GM18868 (cell line): ENCODE measurements at regions not wholly inside any gene's neighbourhood (a gene's known extent, or its start where the extent isn't known, plus 50 kb on each side); places are given as distances from the start of the nearest gene placed in this dataset.
"Not testable (repeated sequence)": the region's sequence is repeated elsewhere in the genome, so short reads cannot be mapped to it uniquely, and the experiment has no call there.

Source experiments
- ATAC-seq: cut with Tn5 transposase; IDR thresholded peaks from one replicate; pipeline ENCODE4 v1.9.1; 2021; ENCODE audit warnings: mild to moderate bottlenecking, moderate library complexity; ENCODE audit not compliant: unreplicated experiment

DNA sequence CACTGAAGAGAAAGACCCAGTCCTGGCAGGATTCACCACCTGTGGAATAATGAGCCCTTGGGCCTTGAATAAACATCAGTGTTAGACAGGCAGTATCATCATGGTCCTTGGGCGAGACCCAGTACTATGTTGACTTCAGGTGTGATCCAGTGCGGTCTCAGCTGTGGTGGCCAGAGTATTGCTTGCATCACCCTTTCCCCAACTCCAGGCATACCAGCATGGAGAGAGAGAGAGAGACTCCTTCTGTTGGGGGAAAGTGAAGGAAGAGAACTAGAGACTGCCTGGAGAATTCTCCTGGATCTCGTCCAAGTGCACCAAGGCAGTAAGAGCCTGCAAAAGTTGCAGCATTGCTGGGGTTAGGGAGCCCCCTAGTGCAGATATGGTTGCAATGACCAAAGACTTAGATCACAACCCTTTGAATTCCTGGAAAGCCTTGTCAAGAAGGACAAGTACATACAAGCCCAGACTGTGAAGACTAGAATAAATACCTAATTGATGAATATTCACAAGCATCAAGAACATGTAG lies 61.1 kb upstream of the VAMP7 start:
- peak; percentile 76 for ATAC-seq

DNA sequence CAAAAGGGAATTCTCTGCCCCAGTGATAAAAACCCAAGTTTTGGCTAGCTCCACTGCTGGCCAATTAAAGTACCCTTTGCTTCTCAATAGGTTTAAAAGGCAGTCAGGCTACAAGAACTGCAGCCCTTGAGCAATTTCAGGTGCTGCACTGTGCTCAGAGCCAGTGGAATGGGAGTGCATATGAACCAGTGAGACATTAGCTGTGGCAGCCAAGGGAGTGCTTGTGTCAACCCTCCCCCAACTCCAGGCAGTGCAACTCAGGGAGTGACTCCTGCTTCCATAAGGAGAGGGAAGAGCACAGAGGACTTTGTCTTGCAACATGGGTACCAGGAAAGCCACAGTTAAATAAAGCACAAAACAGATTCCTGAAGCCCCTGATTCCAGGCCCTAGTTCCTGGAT lies 61.6 kb upstream of the VAMP7 start:
- ATAC-seq, result no peak

DNA sequence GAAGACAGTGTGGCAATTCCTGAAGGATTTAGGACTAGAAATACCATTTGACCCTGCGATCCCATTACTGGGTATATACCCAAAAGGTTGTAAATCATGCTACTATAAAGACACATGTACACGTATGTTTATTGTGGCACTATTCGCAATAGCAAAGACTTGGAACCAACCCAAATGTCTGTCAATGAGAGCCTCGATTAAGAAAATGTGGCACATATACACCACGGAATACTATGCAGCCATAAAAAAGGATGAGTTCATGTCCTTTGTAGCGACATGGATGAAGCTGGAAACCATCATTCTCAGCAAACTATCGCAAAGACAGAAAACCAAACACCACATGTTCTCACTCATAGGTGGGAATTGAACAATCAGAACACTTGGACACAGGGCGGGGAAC lies 66.8 kb upstream of the VAMP7 start:
- not testable (repeated sequence) for ATAC-seq

DNA sequence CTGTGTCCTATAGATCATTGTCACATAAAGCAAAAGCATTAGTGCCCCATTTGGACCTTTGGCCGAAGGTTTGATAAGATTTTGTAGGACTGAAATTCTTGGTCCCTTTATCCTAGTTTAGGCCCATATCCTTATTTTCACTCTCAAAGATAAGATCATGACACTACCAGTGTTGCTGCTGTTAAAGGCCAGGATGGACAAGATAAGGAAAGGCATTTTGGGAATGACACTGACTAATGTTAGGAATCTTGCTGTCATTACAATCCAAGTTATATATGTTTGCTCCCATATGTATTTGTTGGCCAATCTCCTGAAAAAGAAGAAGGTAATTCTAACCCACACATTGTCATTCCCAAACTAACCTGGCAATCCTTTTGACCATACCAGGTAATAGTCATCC lies 101.3 kb upstream of the VAMP7 start:
- ATAC-seq, result no peak

DNA sequence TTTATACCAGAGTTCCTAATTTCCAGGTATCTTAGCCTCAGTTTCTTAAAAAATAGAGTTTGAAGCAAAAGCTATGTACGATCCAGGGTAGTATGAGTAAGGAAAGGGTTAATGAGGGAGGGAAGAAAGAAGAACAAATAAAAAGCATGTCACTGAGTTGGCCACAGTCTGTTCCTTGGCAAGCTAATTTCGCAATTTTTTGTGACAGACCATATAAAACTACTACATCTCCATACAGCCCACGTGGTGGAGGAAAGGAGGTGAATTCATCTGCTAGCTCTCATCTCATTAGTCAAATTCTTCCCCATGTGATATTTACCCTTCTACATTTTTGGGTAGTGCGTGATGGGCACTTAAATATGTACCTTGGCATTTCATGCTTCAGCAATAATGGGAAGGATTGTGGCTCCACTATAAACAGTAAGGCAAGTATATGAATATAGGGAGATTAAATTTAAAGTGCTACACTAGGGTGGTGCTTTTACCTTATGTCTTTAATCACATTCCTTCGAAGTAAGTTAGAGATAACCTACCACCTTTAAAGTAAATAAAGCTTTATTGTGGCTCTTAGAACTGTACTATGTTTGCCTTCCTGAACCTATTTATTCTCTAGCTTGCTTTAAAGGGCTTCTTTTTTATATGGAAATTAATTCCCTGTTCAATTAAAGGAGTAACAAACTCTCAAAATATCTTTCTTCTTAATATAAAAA lies 102.1 kb upstream of the VAMP7 start:
- no peak for ATAC-seq

DNA sequence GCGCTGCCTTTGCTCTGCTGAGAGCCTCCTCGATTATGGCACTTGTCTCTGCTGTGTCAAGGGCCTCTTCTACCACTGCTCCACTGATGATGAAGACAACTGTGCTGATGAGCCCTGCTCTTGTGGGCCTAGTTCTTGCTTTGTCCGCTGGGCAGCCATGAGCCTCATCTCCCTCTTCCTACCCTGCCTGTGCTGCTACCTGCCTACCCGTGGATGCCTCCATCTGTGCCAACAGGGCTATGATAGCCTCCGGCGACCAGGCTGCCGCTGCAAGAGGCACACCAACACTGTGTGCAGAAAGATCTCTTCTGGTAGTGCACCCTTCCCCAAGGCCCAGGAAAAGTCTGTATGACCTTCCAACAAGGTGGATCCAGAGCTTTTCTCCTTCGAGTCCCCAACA lies 106.8 kb upstream of the VAMP7 start:
- ATAC-seq, result no peak

DNA sequence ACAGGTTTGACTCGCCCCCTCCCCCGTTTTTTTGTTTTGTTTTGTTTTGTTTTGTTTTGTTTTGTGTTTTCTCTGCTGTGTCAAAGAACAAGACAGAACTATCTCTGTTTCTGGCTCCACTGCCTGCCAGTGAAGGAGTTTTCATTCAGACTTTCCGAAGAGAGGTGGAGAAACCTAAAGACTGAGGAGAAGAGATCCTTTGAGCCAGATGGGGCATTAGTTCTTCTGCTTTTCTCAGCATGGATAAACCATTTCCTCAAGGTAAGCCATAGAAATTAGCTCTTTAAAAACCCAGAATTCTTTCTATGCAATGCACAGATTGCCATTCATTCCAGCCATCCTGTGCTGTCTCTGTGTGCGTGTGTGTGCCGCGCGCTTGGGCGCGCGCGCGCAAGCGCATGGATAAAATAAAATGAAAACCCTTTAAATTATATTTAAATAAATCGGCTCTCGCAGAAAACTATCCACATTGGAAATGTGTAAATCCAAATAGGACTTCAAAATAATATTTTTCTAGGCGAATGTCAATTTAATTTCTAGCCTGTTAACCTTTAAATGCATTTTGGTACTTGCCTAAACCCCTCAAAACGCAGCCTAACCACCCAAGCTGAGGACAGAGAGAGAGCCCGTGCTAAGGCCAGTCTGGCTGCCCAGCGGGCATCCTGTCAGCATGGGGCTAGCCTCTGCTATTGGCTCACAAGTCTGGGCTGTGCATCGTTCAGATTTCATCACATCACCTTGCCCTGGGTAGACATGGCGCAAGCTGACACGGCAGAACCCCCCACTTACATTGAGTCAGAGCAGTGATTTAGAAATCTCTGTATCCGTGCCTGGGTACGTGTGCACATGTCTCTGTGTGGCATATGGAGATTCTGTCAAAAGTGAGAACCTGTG lies 113.0 kb upstream of the VAMP7 start:
- ATAC-seq, result no peak

DNA sequence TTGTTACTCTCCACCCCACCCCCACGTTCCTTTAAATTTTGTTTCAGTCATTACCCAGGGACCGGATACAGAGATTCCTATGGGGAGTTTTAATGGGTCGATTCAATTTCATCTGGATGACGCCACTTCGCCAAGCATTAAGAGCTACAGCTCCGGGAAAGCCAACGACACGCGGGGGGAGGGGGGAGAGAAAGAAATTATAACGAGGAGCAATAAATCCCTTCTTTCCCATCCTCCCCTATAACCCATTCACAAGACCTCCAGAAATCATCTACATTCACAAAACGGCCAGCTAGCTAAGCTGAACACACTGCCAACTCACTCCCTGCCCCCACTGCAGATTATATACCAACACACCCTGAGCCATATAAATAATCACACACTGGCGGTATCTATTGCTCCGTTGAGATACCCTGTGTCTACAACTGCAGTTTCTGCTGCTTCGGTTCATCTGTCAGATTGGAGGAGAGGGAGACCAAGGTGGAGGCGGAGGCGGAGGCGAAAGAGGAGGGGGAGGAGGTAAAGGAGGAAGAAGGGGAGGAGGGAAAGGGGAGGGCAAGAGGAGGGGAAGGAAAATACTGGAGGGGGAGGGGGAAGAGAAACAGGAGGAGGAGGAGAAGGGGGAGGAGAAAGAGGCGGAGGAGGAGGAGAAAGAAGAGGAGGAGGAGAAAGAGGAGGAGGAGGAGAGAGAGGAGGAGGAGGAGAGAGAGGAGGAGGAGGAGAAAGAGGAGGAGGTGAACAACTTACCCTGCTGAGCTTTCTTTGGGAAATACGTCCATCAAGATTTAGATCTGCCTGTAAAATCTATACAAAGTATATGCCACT lies 113.9 kb upstream of the VAMP7 start:
- ATAC-seq, result no peak

DNA sequence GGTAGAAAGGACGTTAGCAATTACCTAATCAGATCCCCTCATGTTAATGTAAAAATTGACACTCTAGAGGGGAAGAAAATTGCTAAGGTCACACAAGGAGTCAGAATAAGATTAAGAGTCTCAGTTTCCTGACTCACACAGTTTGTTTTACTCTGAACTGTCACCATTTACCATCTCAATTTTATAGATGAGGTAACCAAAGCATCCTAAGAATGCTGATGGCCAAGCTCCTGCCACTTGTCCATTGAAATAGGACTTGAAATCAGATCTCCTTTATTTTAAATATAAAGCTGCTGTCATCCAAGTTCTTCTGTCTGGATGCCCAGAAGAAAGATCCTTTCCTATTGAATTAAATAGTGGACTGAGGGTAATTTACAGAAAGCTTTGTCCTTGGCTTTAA lies 114.8 kb upstream of the VAMP7 start:
- ATAC-seq, result no peak

DNA sequence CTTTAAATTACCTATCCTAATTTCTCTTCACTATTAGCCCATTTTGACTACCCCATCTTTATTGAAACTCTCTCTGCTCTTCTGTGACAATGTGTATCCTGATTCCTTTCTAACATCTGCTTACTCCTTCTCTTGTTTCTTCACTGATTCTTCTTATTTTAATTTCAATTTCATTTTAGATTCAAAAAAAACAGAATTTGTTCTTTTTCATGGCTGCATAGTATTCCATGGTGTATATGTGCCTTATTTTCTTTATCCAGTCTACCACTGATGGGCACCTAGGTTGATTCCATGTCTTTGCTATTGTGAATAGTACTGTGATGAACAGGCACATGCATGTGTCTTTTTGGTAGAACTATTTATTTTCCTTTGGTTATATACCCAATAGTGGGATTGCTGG lies 120.0 kb upstream of the VAMP7 start:
- ATAC-seq, result no peak

DNA sequence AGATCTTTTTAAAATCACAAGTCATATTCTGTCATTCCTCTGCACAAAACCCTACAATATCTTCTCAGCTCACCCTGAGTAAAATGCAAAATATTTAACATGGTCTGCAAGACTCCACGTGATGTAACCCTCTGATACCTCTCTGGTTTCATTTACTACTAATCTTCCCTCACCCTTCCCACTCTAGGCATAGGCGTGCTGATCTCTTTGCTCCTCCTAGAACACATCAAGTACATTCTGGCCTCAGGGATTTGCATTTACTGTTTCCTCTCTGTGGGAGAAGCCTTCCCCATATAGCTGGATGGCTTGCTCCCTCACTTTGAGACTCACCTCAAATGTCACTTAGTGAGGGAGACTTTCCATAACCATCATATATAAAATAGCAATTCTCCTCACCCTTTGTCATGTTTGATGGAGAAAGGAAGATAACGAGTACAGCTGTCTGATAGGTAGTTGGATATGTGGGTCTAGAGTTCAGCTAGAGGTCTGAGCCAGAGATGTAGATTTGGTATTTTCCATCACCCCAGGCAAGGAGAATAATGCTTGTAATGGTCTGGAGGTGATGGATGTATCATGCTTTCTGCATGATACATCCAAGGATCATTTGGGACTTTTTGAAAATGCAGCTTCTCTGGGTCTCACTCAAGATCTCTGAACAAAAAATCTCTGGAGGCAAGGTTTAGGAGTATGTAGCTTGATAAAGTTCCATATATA lies 123.9 kb upstream of the VAMP7 start:
- ATAC-seq, result no peak

DNA sequence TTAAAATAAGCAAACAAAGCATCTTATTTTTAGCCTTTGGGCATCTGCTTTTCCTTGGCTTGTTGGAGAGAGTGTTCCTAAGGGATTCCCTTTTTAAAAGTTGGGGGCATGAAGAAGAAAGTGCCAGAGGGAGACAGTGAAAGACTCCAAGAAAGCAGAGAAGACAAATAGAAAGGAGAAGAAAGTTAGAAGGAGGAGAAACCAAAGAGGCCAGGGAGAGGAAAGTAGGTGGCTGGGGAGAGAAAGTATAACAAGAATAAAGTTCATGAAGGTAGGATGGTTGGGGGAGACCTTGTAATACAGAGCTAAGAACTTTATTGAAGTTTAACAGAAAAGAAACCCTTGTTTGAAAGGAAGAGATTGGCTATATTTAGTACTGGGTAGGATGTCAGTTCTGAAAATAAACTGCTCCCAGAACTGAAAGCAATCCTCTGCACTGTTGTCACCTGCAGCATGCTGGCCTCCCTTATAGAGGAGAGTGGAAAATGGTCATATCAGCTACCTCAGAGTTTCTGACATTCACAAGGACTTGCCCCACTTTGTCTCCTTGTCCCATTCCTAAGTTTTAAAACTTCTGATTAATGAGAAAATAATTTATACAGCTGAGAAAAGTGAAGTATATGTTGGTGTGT lies 125.3 kb upstream of the VAMP7 start:
- ATAC-seq, result no peak

DNA sequence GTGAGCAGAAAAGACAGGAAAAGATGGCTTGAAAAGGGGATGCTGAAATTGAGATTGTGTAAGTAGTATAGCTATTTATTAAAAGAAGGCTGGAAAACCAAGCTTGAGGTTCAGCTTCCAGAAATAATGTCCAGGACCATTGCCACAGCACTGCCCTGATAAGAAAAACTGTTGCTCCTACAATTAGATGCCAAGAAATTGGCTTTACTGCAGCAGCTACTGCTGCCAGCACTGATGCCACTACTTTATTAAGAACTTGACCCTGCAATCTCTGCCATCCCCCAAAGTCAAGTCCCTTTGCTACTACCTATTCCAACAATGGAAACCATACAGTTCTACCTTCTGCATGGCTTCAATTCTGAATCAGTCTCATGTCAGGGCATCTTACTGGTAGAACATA lies 130.0 kb upstream of the VAMP7 start:
- ATAC-seq, result no peak

DNA sequence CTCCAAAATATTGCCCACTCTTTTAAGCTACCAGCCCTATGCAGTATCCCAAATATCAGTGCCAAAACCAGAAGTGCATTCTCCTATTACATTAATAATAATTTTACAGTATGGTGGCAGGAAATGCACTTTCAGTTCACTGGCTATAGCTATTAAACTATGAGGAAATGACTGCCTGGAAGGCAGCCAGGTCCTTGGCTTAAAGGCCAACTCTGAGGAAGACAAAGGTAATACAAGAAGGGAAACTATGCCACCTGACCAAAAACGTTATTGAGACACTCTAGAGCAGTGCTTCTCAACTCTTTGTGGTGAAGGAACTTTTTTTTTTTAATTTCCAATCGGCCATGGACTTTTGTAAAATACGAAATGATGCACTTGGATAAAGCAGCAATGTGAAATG lies 133.6 kb upstream of the VAMP7 start:
- no peak for ATAC-seq

DNA sequence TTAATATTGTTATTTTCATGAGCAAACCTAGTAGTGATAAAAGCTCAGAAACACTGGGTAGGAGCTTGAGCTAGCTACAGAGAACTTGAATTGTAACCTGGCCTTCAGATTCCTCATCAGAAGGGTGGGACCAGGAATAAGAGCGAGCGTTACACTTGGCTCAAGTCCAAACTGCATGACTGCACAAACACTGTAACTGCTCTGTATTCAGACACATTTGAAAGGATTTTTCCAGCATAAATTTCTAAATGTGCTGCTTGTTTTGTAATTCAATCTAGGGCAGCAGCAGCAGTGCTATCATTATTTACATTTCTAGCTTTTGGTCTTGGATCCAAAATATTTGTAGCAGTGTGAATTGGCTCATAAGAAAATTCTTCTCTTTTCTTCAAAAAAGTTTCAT lies 133.0 kb upstream of the TMLHE start:
- no peak for ATAC-seq

DNA sequence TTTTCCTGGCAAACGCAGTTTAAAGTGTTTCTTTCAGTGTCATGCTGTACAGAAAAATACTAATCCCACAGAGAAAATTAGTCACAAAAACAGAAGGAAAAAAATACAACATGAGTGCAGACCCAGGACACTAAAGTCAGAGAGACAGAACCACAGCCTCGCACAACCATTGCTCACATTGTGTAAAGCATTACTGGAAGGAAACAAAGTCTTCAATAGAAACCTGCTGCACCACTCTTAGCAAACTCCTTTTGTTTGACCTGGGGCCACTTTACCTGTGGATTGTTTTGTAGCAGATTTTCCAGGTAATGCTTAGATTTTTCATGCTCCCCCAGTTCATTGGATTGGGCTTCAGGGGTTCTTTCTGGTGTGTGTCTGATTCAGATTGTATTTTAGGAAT lies 131.8 kb upstream of the TMLHE start:
- no peak for ATAC-seq

DNA sequence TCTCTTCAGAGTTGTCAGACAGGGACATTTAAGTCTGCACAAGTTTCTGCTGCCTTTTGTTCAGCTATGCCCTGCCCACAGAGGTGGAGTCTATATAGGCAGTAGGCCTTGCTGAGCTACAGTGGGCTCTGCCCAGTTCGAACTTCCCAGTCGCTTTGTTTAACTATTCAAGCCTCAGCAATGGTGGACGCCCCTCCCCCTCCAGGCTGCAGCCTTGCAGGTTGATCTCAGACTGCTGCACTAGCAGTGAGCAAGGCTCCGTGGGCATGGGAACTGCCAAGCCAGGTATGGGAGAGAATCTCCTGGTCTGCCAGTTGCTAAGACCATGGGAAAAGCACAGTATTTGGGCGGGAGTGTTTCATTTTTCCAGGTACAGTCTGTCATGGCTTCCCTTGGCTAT lies 115.6 kb upstream of the TMLHE start:
- ATAC-seq, result not testable (repeated sequence)

DNA sequence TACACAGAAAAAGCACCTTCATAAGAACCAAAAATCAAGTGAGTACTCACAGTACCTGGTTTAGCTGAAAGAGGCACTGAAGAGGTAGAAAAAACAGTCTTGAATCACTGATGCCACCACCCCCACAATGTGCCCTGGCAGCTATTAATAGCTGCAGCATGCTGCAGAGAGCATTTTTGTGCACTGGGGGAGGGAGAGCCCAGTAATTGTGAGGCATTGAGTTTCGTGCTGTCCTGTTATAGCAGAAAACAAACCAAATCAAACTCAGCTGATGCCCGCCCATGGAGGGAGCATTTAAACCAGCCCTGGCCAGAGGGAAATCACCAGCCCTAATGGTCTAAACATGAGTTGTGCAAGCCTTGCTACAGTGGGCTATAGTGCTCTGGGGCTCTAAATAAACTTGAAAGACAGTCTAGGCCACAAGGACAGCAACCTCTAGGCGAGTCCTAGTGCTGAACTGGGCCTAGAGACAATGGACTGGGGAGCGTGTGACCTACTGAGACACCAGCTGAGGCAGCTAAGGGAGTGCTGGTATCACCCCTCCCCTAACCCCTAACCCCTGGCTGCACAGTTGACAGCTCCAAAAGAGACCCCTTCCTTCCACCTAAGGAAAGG lies 106.3 kb upstream of the TMLHE start:
- ATAC-seq, result peak; percentile 53

DNA sequence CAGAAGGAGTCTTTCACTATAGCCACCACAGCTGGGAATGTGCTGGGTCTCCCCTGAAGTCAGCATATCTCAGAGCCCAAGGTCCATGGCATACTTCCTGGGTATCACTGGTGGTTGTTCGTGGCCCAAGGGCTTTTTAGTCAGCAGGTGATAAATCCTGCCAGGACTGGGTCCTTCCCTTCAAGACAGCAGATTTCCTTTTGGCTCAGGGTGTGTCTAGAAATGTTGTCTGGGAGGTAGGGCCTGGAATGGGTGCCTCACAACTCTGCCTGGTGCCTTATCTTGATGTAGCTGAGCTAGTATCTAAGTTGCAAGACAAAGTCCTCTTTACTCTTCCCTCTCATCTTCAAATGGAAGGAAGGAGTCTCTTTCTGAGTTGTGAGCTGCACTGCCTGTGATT lies 102.4 kb upstream of the TMLHE start:
- ATAC-seq, result no peak

DNA sequence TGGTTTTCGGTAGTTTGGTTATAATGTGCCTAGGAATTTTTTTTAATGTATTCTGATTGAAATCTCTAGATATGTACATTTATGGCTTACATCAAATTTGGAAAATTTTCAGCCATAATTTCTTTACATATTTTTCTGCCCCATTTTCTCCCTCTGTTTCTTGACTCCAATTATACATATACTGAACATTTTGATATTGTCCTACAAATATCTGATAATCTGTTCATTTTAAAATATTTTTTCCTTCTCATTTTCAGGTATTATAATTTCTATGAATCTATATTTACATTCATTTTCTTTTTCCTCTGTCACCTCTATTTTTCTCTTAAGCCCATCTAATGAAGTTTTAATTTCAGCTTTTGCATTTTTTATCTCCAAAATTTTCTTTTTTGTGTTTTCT lies 82.7 kb upstream of the TMLHE start:
- no peak for ATAC-seq
